ENCODE measurements at regions not wholly inside any gene's neighbourhood (a gene's known extent, or its start where the extent isn't known, plus 50 kb on each side); places are given as distances from the start of the nearest gene placed in this dataset.

- DNase-seq (ENCODE audit: low read depth, low spot score) (no peak), ATAC-seq (no peak)
- Histone ChIP-seq H3K27me3 (ENCODE audit: control insufficient read depth, insufficient read depth, low read length) (peaks cover 5% of the 10 kb centered on the region), H3K4me3 (ENCODE audit: low read depth in 2 of 2, low read length in 2 of 2) (no peak overlapping the region), H3K4me1 (ENCODE audit: control insufficient read depth, insufficient read depth, low read length) (no peaks in the 10 kb centered on the region), H3K9me3 (ENCODE audit: control insufficient read depth, insufficient read depth, low read depth, low read length) (no peaks in the 10 kb centered on the region), H3K27ac (ENCODE audit: low read length) (no peak overlapping the region), H3K36me3 (ENCODE audit: control insufficient read depth, insufficient read depth, low read length) (no peaks in the 10 kb centered on the region)
- intact Hi-C loops (cut with micrococcal nuclease; ENCODE audit: unreplicated experiment) (no loop called here), in situ Hi-C loops (cut with HindIII; ENCODE audit: low pct_unique_long_range_greater_than_20kb, low sequenced_read_pairs) (no loop called here)
- ChIA-PET POLR2A (no interaction called here), CTCF (no interaction called here)
- TF ChIP-seq SIN3A (IDR thresholded peaks at IDR 0.05; ENCODE audit: borderline replicate concordance, insufficient read depth, low read depth, low read length) = no peak
- BruUV-seq (replicated peaks) = no TSS peak
These were observed 132.1 kb upstream of the CNR1 start for GRCh38 chr6:88298066-88298845.

- no TSS peak for BruUV-seq (replicated peaks)
- H3K36me3 ChIP-seq (ENCODE audit: control insufficient read depth, insufficient read depth, low read length) = no peaks in the 10 kb centered on the region
- ChIA-PET CTCF (no interaction called here), POLR2A (no interaction called here)
- no peak overlapping the region for H3K4me3 ChIP-seq (ENCODE audit: low read depth in 2 of 2, low read length in 2 of 2)
- in situ Hi-C loops (cut with HindIII; ENCODE audit: low pct_unique_long_range_greater_than_20kb, low sequenced_read_pairs) = no loop called here
- H3K9me3 ChIP-seq (ENCODE audit: control insufficient read depth, insufficient read depth, low read depth, low read length) = no peaks in the 10 kb centered on the region
- DNase-seq (ENCODE audit: low read depth, low spot score) (no peak), ATAC-seq (no peak)
- H3K27ac ChIP-seq (ENCODE audit: low read length) = no peak overlapping the region
- H3K27me3 ChIP-seq (ENCODE audit: control insufficient read depth, insufficient read depth, low read length) = peaks cover 5% of the 10 kb centered on the region
- intact Hi-C loops (cut with micrococcal nuclease; ENCODE audit: unreplicated experiment) = no loop called here
- H3K4me1 ChIP-seq (ENCODE audit: control insufficient read depth, insufficient read depth, low read length) = no peaks in the 10 kb centered on the region
- TF ChIP-seq TCF7L2 (IDR thresholded peaks at IDR 0.05; ENCODE audit: low read depth, low read length) = no peak
- TF ChIP-seq CTCF (IDR thresholded peaks at IDR 0.05) = no peak
- TF ChIP-seq SIN3A (IDR thresholded peaks at IDR 0.05; ENCODE audit: borderline replicate concordance, insufficient read depth, low read depth, low read length) = no peak
- TF ChIP-seq REST (IDR thresholded peaks at IDR 0.05; ENCODE audit: insufficient read depth in 1 of 2, low read depth in 2 of 2, low read length in 1 of 2) = no peak
- no peak for TF ChIP-seq POLR2AphosphoS5 (IDR thresholded peaks at IDR 0.05; ENCODE audit: low read depth, low read length)
These were observed 130.5 kb upstream of the CNR1 start for GRCh38 chr6:88296694-88297093.

GRCh38 chr6:88295663-88296062, 129.5 kb upstream of the CNR1 start:
- H3K27me3 ChIP-seq (ENCODE audit: control insufficient read depth, insufficient read depth, low read length) = peaks cover 5% of the 10 kb centered on the region
- no TSS peak for BruUV-seq (replicated peaks)
- no peak overlapping the region for H3K27ac ChIP-seq (ENCODE audit: low read length)
- intact Hi-C loops (cut with micrococcal nuclease; ENCODE audit: unreplicated experiment) (no loop called here), in situ Hi-C loops (cut with HindIII; ENCODE audit: low pct_unique_long_range_greater_than_20kb, low sequenced_read_pairs) (no loop called here)
- ATAC-seq = no peak
- TF ChIP-seq CTCF (IDR thresholded peaks at IDR 0.05) (no peak), TCF7L2 (IDR thresholded peaks at IDR 0.05; ENCODE audit: low read depth, low read length) (no peak), SIN3A (IDR thresholded peaks at IDR 0.05; ENCODE audit: borderline replicate concordance, insufficient read depth, low read depth, low read length) (no peak), REST (IDR thresholded peaks at IDR 0.05; ENCODE audit: insufficient read depth in 1 of 2, low read depth in 2 of 2, low read length in 1 of 2) (no peak), POLR2AphosphoS5 (IDR thresholded peaks at IDR 0.05; ENCODE audit: low read depth, low read length) (no peak)
- H3K4me1 ChIP-seq (ENCODE audit: control insufficient read depth, insufficient read depth, low read length) = no peaks in the 10 kb centered on the region
- ChIA-PET POLR2A (no interaction called here), CTCF (no interaction called here)
- no peaks in the 10 kb centered on the region for H3K36me3 ChIP-seq (ENCODE audit: control insufficient read depth, insufficient read depth, low read length)
- H3K4me3 ChIP-seq (ENCODE audit: low read depth in 2 of 2, low read length in 2 of 2) = no peak overlapping the region
- no peaks in the 10 kb centered on the region for H3K9me3 ChIP-seq (ENCODE audit: control insufficient read depth, insufficient read depth, low read depth, low read length)
- no peak for DNase-seq (ENCODE audit: low read depth, low spot score)
